Neuronal stem cell (in vitro differentiated cells): ENCODE measurements at regions not wholly inside any gene's neighbourhood (a gene's known extent, or its start where the extent isn't known, plus 50 kb on each side); places are given as distances from the start of the nearest gene placed in this dataset.

Experiments
- DNase-seq: peaks from one replicate; pipeline ENCODE4 v3.0.0-alpha.2; 2013; ENCODE audit warnings: low spot score
- H2AFZ ChIP-seq: one replicate; pipeline ENCODE4 v1.6.1; 2013; ENCODE audit warnings: mild to moderate bottlenecking, low read length, inconsistent platforms
- H2AK5ac ChIP-seq: 2 replicates; pipeline ENCODE4 v1.6.1; 2013; ENCODE audit warnings: low read depth, mild to moderate bottlenecking, inconsistent platforms, low read length, moderate library complexity, mixed read lengths
- H2BK120ac ChIP-seq: 2 replicates; pipeline ENCODE4 v1.6.1; 2013; ENCODE audit warnings: low read depth, mild to moderate bottlenecking, inconsistent platforms, low read length, moderate library complexity, mixed read lengths
- H2BK12ac ChIP-seq: one replicate; pipeline ENCODE4 v1.6.1; 2013; ENCODE audit warnings: low read length, inconsistent platforms
- H2BK15ac ChIP-seq: 2 replicates; pipeline ENCODE4 v1.6.1; 2013; ENCODE audit warnings: mild to moderate bottlenecking, low read length, inconsistent platforms, mixed read lengths
- H2BK5ac ChIP-seq: one replicate; pipeline ENCODE4 v1.6.1; 2013; ENCODE audit warnings: inconsistent platforms, mild to moderate bottlenecking, low read length, moderate library complexity
- H3K14ac ChIP-seq: one replicate; pipeline ENCODE4 v1.6.1; 2013; ENCODE audit warnings: low read length, inconsistent platforms
- H3K18ac ChIP-seq: 2 replicates; pipeline ENCODE4 v1.6.1; 2013; ENCODE audit warnings: low read length, inconsistent platforms
- H3K23ac ChIP-seq: 2 replicates; pipeline ENCODE4 v1.6.1; 2013; ENCODE audit warnings: low read depth, mild to moderate bottlenecking, mixed read lengths, low read length, inconsistent platforms; ENCODE audit not compliant: poor library complexity
- H3K27ac ChIP-seq: replicated peaks from 3 replicates; pipeline ENCODE4 v1.5.1; 2013; ENCODE audit warnings: low read length, inconsistent platforms
- H3K27me3 ChIP-seq, 3 experiments: 2 replicates each; pipeline ENCODE4 v1.6.1; 2013; ENCODE audit warnings: low read length in 3 of 3, mild to moderate bottlenecking in 2 of 3, inconsistent platforms in 1 of 3, low read depth in 1 of 3, mixed read lengths in 1 of 3, moderate library complexity in 1 of 3; ENCODE audit not compliant: control insufficient read depth in 3 of 3, insufficient read depth in 3 of 3
- H3K36me3 ChIP-seq, 2 donors: replicated peaks in 1 of 2; 2 replicates each; pipeline ENCODE4 v1.6.1; 2013; ENCODE audit warnings: low read length in 2 of 2; ENCODE audit not compliant: control insufficient read depth in 2 of 2, insufficient read depth in 2 of 2
- H3K4ac ChIP-seq: 2 replicates; pipeline ENCODE4 v1.6.1; 2013; ENCODE audit warnings: inconsistent platforms, mild to moderate bottlenecking, low read length, moderate library complexity
- H3K4me1 ChIP-seq, 2 donors: 1 replicate in 1 of 2; 2 replicates in 1 of 2; pipeline ENCODE4 v1.6.1; 2013; ENCODE audit warnings: low read length in 2 of 2, low read depth in 1 of 2; ENCODE audit not compliant: control insufficient read depth in 2 of 2, insufficient read depth in 1 of 2
- H3K4me2 ChIP-seq: one replicate; pipeline ENCODE4 v1.6.1; 2013; ENCODE audit warnings: mild to moderate bottlenecking, low read length, inconsistent platforms; ENCODE audit not compliant: insufficient read depth, poor library complexity, severe bottlenecking
- H3K4me3 ChIP-seq, 2 donors: 2 replicates each; pipeline ENCODE4 v1.5.1; 2013; ENCODE audit warnings: low read length in 2 of 2, mild to moderate bottlenecking in 2 of 2, inconsistent platforms in 1 of 2, moderate library complexity in 1 of 2
- H3K79me1 ChIP-seq: one replicate; pipeline ENCODE4 v1.6.1; 2013; ENCODE audit warnings: low read depth, mild to moderate bottlenecking, inconsistent platforms, low read length, moderate library complexity
- H3K9ac ChIP-seq: one replicate; pipeline ENCODE4 v1.6.1; 2013; ENCODE audit warnings: mild to moderate bottlenecking, low read depth, low read length, inconsistent platforms; ENCODE audit not compliant: poor library complexity
- H3K9me3 ChIP-seq, 2 donors: replicated peaks in 1 of 2; 2 replicates each; pipeline versions ENCODE3 to v1.6.1; 2013; ENCODE audit warnings: low read length in 2 of 2, mild to moderate bottlenecking in 2 of 2, inconsistent platforms in 1 of 2, low read depth in 1 of 2, mixed read lengths in 1 of 2, moderate library complexity in 1 of 2; ENCODE audit not compliant: control insufficient read depth in 2 of 2, insufficient read depth in 1 of 2
- H4K8ac ChIP-seq: one replicate; pipeline ENCODE4 v1.6.1; 2013; ENCODE audit warnings: low read depth, mild to moderate bottlenecking, inconsistent platforms, low read length, moderate library complexity
- H4K91ac ChIP-seq: one replicate; pipeline ENCODE4 v1.6.1; 2013; ENCODE audit warnings: low read length, low read depth, mild to moderate bottlenecking, inconsistent platforms; ENCODE audit not compliant: poor library complexity
- WGBS, 2 donors: extraction: QIAGEN DNeasy Blood & Tissue Kit; methylation state at CpG; one replicate each; pipeline ENCODE4 v1.1.7; 2013; ENCODE audit warnings: missing lambda C conversion rate in 2 of 2, mixed read lengths in 1 of 2; ENCODE audit not compliant: insufficient read length in 2 of 2, insufficient replicate concordance in 1 of 2; ENCODE audit errors: extremely low coverage in 2 of 2; 5-methylcytosine and 5-hydroxymethylcytosine counted together

- H2BK12ac ChIP-seq = no peak overlapping the region
- H3K4me2 ChIP-seq = no peak overlapping the region
- no peak overlapping the region for H2BK120ac ChIP-seq
- H3K27ac ChIP-seq = no peak overlapping the region
- H2BK15ac ChIP-seq = no peak overlapping the region
- no CpG with 5 or more reads among the region's 2 CpGs for WGBS, 2 donors
- H3K4ac ChIP-seq = no peak overlapping the region
- H3K4me1 ChIP-seq = peaks cover 0 to 2% of the 10 kb centered on the region in 2 donors
- H4K8ac ChIP-seq = no peak overlapping the region
- H4K91ac ChIP-seq = no peak overlapping the region
- no peak overlapping the region for H3K14ac ChIP-seq
- H3K79me1 ChIP-seq = no peaks in the 10 kb centered on the region
- peaks cover 0 to 5% of the 10 kb centered on the region in 2 donors for H3K9me3 ChIP-seq
- no peaks in the 10 kb centered on the region for H3K36me3 ChIP-seq
- no peak overlapping the region for H3K18ac ChIP-seq
- DNase-seq = no peak
- H2AK5ac ChIP-seq = no peak overlapping the region
- H3K4me3 ChIP-seq = no peak overlapping the region
- no peak overlapping the region for H2BK5ac ChIP-seq
- peaks cover 0 to 2% (median 0%) of the 10 kb centered on the region in 3 experiments for H3K27me3 ChIP-seq
- no peak overlapping the region for H3K23ac ChIP-seq
- no peak overlapping the region for H2AFZ ChIP-seq
- H3K9ac ChIP-seq = no peak overlapping the region
These were observed 73.8 kb upstream of the ATP5PO start for GRCh38 chr21:33989440-33989839.

- Histone ChIP-seq H4K8ac (no peak overlapping the region), H2AK5ac (no peak overlapping the region), H3K79me1 (no peaks in the 10 kb centered on the region), H2BK5ac (no peak overlapping the region), H3K4me1 (peaks cover 0 to 2% of the 10 kb centered on the region in 2 donors), H3K4me3 (no peak overlapping the region), H3K27me3 (peaks cover 0 to 2% (median 0%) of the 10 kb centered on the region in 3 experiments), H3K4ac (no peak overlapping the region), H3K27ac (no peak overlapping the region), H2AFZ (peak overlapping the region; percentile 59), H3K23ac (no peak overlapping the region), H3K9me3 (peaks cover 0 to 5% of the 10 kb centered on the region in 2 donors), H4K91ac (no peak overlapping the region), H3K14ac (no peak overlapping the region), H3K9ac (no peak overlapping the region), H2BK15ac (no peak overlapping the region), H3K36me3 (no peaks in the 10 kb centered on the region), H3K4me2 (no peak overlapping the region), H3K18ac (peak overlapping the region; percentile 9), H2BK12ac (no peak overlapping the region), H2BK120ac (no peak overlapping the region)
- no peak for DNase-seq
- WGBS, 2 donors = no CpG with 5 or more reads among the region's 10 CpGs
These were observed 72.8 kb upstream of the ATP5PO start for GRCh38 chr21:33988237-33989017.

GRCh38 chr21:33987461-33987860, 71.9 kb upstream of the ATP5PO start:
- H2AFZ ChIP-seq = no peak overlapping the region
- no peak overlapping the region for H3K23ac ChIP-seq
- no peak overlapping the region for H3K14ac ChIP-seq
- WGBS, 2 donors = no CpG with 5 or more reads among the region's 5 CpGs
- no peak overlapping the region for H3K4ac ChIP-seq
- H3K27ac ChIP-seq = no peak overlapping the region
- H4K91ac ChIP-seq = no peak overlapping the region
- no peaks in the 10 kb centered on the region for H3K79me1 ChIP-seq
- no peak overlapping the region for H2BK5ac ChIP-seq
- peak overlapping the region; percentile 7 for H2AK5ac ChIP-seq
- no peak overlapping the region for H3K4me3 ChIP-seq
- H3K18ac ChIP-seq = no peak overlapping the region
- no peak overlapping the region for H2BK120ac ChIP-seq
- H2BK12ac ChIP-seq = no peak overlapping the region
- peaks cover 0 to 2% of the 10 kb centered on the region in 2 donors for H3K4me1 ChIP-seq
- no peak overlapping the region for H3K4me2 ChIP-seq
- H2BK15ac ChIP-seq = no peak overlapping the region
- H3K27me3 ChIP-seq = peaks cover 0 to 2% (median 0%) of the 10 kb centered on the region in 3 experiments
- peaks cover 0 to 4% of the 10 kb centered on the region in 2 donors for H3K9me3 ChIP-seq
- no peaks in the 10 kb centered on the region for H3K36me3 ChIP-seq
- H4K8ac ChIP-seq = no peak overlapping the region
- DNase-seq = no peak
- H3K9ac ChIP-seq = no peak overlapping the region
